K562 (cell line): ENCODE measurements at regions not wholly inside any gene's neighbourhood (a gene's known extent, or its start where the extent isn't known, plus 50 kb on each side); places are given as distances from the start of the nearest gene placed in this dataset.

Experiments
- POLR2H ChIP-seq: IDR thresholded peaks from 2 replicates; pipeline ENCODE4 v1.6.1; 2016; ENCODE audit warnings: missing genetic modification characterization, low read depth, mild to moderate bottlenecking, control low read depth, missing compliant biosample characterization, moderate library complexity
- RAD21 ChIP-seq, 2 experiments: fragments of 250-450 bp in 1 of 2; fragments of 450-650 bp in 1 of 2; sonication (Bioruptor Pico) in 1 of 2; formaldehyde crosslinking in 1 of 2; IDR thresholded peaks in 1 of 2; conservative IDR thresholded peaks in 1 of 2; 2 replicates each; pipeline versions ENCODE4 v1.4.0 to v1.8.0; 2020 to 2022; ENCODE audit warnings: mild to moderate bottlenecking in 2 of 2, moderate library complexity in 1 of 2
- TF ChIP-seq, protein P1 (sequence below), 2 experiments: fragments of 450-650 bp; formaldehyde crosslinking in 1 of 2; IDR thresholded peaks; 2 replicates each; pipeline versions ENCODE4 v1.4.0 to v1.6.1; 2014 to 2020; ENCODE audit warnings: mild to moderate bottlenecking in 2 of 2, borderline replicate concordance in 1 of 2, low read depth in 1 of 2

DNA sequence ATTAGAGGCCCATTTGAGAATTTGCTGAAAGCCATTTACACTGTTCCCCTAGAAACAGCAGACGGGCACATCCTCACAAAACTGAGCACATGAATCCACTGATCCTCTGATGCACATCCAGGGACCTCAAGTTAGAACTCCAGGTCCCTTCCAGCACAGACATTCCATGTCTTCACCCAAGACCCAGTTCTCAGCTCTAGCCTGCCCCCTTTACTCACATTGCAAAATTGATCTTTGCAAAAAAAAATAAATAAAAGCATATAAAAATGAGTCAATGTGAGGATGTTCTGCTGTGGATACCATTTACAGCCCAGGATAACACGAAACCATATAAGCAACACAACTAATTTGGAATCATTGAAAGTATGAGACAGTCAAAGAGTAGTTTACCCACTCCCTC is 458.2 kb upstream of the JARID2 start (continued):
- TF ChIP-seq, protein P1, sequence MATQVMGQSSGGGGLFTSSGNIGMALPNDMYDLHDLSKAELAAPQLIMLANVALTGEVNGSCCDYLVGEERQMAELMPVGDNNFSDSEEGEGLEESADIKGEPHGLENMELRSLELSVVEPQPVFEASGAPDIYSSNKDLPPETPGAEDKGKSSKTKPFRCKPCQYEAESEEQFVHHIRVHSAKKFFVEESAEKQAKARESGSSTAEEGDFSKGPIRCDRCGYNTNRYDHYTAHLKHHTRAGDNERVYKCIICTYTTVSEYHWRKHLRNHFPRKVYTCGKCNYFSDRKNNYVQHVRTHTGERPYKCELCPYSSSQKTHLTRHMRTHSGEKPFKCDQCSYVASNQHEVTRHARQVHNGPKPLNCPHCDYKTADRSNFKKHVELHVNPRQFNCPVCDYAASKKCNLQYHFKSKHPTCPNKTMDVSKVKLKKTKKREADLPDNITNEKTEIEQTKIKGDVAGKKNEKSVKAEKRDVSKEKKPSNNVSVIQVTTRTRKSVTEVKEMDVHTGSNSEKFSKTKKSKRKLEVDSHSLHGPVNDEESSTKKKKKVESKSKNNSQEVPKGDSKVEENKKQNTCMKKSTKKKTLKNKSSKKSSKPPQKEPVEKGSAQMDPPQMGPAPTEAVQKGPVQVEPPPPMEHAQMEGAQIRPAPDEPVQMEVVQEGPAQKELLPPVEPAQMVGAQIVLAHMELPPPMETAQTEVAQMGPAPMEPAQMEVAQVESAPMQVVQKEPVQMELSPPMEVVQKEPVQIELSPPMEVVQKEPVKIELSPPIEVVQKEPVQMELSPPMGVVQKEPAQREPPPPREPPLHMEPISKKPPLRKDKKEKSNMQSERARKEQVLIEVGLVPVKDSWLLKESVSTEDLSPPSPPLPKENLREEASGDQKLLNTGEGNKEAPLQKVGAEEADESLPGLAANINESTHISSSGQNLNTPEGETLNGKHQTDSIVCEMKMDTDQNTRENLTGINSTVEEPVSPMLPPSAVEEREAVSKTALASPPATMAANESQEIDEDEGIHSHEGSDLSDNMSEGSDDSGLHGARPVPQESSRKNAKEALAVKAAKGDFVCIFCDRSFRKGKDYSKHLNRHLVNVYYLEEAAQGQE (IDR thresholded peaks at IDR 0.05; ENCODE audit: borderline replicate concordance): peak; percentile 6; the same call in 1 of the 2 replicates
- TF ChIP-seq, protein P1 (CRISPR knock-in tag; IDR thresholded peaks at IDR 0.05; ENCODE audit: low read depth): no peak
- TF ChIP-seq POLR2H: no peak
- peak in 1 of 2 experiments; percentile 31; a peak in 1 of 4 replicates for TF ChIP-seq RAD21 (CRISPR knock-in tag; conservative IDR thresholded peaks at IDR 0.05 in 1 of 2, IDR thresholded peaks at IDR 0.05 in 1 of 2)
